ENCODE measurements at regions not wholly inside any gene's neighbourhood (a gene's known extent, or its start where the extent isn't known, plus 50 kb on each side); places are given as distances from the start of the nearest gene placed in this dataset.

- ATAC-seq, result no peak
- H3K9me3 ChIP-seq, result no peaks in the 10 kb centered on the region
- no peaks in the 10 kb centered on the region for H3K27me3 ChIP-seq
- intact Hi-C loops (cut with DNase I), result no loop called here
- no peak for DNase-seq
- no peak for TF ChIP-seq CTCF (IDR thresholded peaks at IDR 0.05)
- H3K4me3 ChIP-seq, result no peak overlapping the region
- no peak overlapping the region for H3K27ac ChIP-seq
- H3K4me1 ChIP-seq, result no peaks in the 10 kb centered on the region
- no peaks in the 10 kb centered on the region for H3K36me3 ChIP-seq
Measured at GRCh38 chr1:238568735-238569134, 678.0 kb upstream of the ZP4 start.

GRCh38 chr1:238562341-238562740, 671.6 kb upstream of the ZP4 start:
- peaks cover 0 to 5% of the 10 kb centered on the region in 2 donors for H3K9me3 ChIP-seq
- H3K36me3 ChIP-seq, result no peaks in the 10 kb centered on the region
- DNase-seq (no peak), ATAC-seq (no peak)
- no peaks in the 10 kb centered on the region for H3K27me3 ChIP-seq
- H3K4me1 ChIP-seq, result no peaks in the 10 kb centered on the region
- H3K27ac ChIP-seq, result no peak overlapping the region
- no peak overlapping the region for H3K4me3 ChIP-seq
- intact Hi-C loops (cut with DNase I), result no loop called here
- TF ChIP-seq CTCF (IDR thresholded peaks at IDR 0.05), result no peak

- intact Hi-C loops (cut with DNase I), result no loop called here
- Histone ChIP-seq H3K4me3 (no peak overlapping the region), H3K27me3 (no peaks in the 10 kb centered on the region), H3K27ac (no peak overlapping the region), H3K36me3 (no peaks in the 10 kb centered on the region), H3K9me3 (peaks cover 0 to 5% of the 10 kb centered on the region in 2 donors), H3K4me1 (no peaks in the 10 kb centered on the region)
- ATAC-seq (no peak), DNase-seq (no peak)
- no peak for TF ChIP-seq CTCF (IDR thresholded peaks at IDR 0.05)
Measured at GRCh38 chr1:238558746-238559145, 668.0 kb upstream of the ZP4 start.

- no peak overlapping the region for H3K4me3 ChIP-seq
- no peaks in the 10 kb centered on the region for H3K36me3 ChIP-seq
- ATAC-seq (no peak), DNase-seq (no peak)
- no peaks in the 10 kb centered on the region for H3K4me1 ChIP-seq
- H3K27me3 ChIP-seq, result no peaks in the 10 kb centered on the region
- H3K9me3 ChIP-seq, result peaks cover 0 to 5% of the 10 kb centered on the region in 2 donors
- no peak for TF ChIP-seq CTCF (IDR thresholded peaks at IDR 0.05)
- no peak overlapping the region for H3K27ac ChIP-seq
- intact Hi-C loops (cut with DNase I), result no loop called here
Measured at GRCh38 chr1:238558156-238558555, 667.4 kb upstream of the ZP4 start.

- Histone ChIP-seq H3K27ac (no peak overlapping the region), H3K4me1 (no peaks in the 10 kb centered on the region), H3K36me3 (no peaks in the 10 kb centered on the region), H3K27me3 (no peaks in the 10 kb centered on the region), H3K4me3 (no peak overlapping the region), H3K9me3 (no peaks in the 10 kb centered on the region)
- DNase-seq (no peak), ATAC-seq (no peak)
- intact Hi-C loops (cut with DNase I), result no loop called here
- TF ChIP-seq CTCF (IDR thresholded peaks at IDR 0.05), result no peak
Measured at GRCh38 chr1:238552271-238552670, 661.5 kb upstream of the ZP4 start.
